ENCODE measurements at regions not wholly inside any gene's neighbourhood (a gene's known extent, or its start where the extent isn't known, plus 50 kb on each side); places are given as distances from the start of the nearest gene placed in this dataset.

GRCh38 chr2:186927185-186927866, 78.4 kb upstream of the ZSWIM2 start:
- TF ChIP-seq, protein P1, sequence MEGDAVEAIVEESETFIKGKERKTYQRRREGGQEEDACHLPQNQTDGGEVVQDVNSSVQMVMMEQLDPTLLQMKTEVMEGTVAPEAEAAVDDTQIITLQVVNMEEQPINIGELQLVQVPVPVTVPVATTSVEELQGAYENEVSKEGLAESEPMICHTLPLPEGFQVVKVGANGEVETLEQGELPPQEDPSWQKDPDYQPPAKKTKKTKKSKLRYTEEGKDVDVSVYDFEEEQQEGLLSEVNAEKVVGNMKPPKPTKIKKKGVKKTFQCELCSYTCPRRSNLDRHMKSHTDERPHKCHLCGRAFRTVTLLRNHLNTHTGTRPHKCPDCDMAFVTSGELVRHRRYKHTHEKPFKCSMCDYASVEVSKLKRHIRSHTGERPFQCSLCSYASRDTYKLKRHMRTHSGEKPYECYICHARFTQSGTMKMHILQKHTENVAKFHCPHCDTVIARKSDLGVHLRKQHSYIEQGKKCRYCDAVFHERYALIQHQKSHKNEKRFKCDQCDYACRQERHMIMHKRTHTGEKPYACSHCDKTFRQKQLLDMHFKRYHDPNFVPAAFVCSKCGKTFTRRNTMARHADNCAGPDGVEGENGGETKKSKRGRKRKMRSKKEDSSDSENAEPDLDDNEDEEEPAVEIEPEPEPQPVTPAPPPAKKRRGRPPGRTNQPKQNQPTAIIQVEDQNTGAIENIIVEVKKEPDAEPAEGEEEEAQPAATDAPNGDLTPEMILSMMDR (IDR thresholded peaks at IDR 0.05; ENCODE audit: low read depth, low read length), result no peak
- TF ChIP-seq POLR2A (IDR thresholded peaks at IDR 0.05; ENCODE audit: extremely low read depth, insufficient read length), result no peak

Measured in NB4 (cell line).